Upper lobe of left lung (tissue), 6 donors: ENCODE measurements at regions not wholly inside any gene's neighbourhood (a gene's known extent, or its start where the extent isn't known, plus 50 kb on each side); places are given as distances from the start of the nearest gene placed in this dataset.

ENCODE experiments used
- ATAC-seq, 2 donors: fragments of 200-7000 bp; cut with Tn5 transposase; one replicate each; pipeline ENCODE4 v1.9.1; 2022; ENCODE audit warnings: mild to moderate bottlenecking in 2 of 2, moderate library complexity in 2 of 2; ENCODE audit not compliant: low FRiP score in 2 of 2
- DNase-seq, 2 donors: peaks; one replicate each; pipeline ENCODE4 v3.0.0-alpha.2; 2019 to 2020
- H3K27ac ChIP-seq, 4 donors: fragments of 200-600 bp; sonication (generic); one replicate each; pipeline ENCODE4 v1.5.1; 2016 to 2019
- H3K27me3 ChIP-seq, 4 donors: fragments of 200-600 bp; sonication (generic); one replicate each; pipeline ENCODE4 v1.5.1; 2017 to 2019
- H3K36me3 ChIP-seq, 4 donors: fragments of 200-600 bp; sonication (generic); one replicate each; pipeline ENCODE4 v1.5.1; 2016 to 2019
- H3K4me1 ChIP-seq, 4 donors: fragments of 200-600 bp; sonication (generic); one replicate each; pipeline ENCODE4 v1.5.1; 2018 to 2019
- H3K4me3 ChIP-seq, 4 donors: fragments of 200-600 bp; sonication (generic); one replicate each; pipeline ENCODE4 v1.5.1; 2017 to 2019; ENCODE audit warnings: mild to moderate bottlenecking in 2 of 4, moderate library complexity in 1 of 4
- H3K9me3 ChIP-seq, 4 donors: fragments of 200-600 bp; sonication (generic); one replicate each; pipeline ENCODE4 v1.5.1; 2018 to 2019
- CTCF ChIP-seq, 6 experiments: fragments of 450-650 bp in 4 of 6; fragments of 200-600 bp in 2 of 6; sonication (generic) in 2 of 6; IDR thresholded peaks; one replicate each; pipeline ENCODE4 v1.5.1; 2016 to 2019; ENCODE audit warnings: antibody characterized with exemption in 6 of 6
- EP300 ChIP-seq, 4 donors: sonication (generic); formaldehyde crosslinking; IDR thresholded peaks; one replicate each; pipeline ENCODE4 v1.5.1; 2017; ENCODE audit warnings: antibody characterized with exemption in 4 of 4, control low read depth in 2 of 4
- POLR2A ChIP-seq, 4 donors: fragments of 450-650 bp; IDR thresholded peaks; one replicate each; pipeline ENCODE4 v1.5.1; 2016 to 2017; ENCODE audit warnings: antibody characterized with exemption in 4 of 4, mild to moderate bottlenecking in 2 of 4
- POLR2AphosphoS5 ChIP-seq, 2 donors: sonication (generic); formaldehyde crosslinking; IDR thresholded peaks; one replicate each; pipeline ENCODE4 v1.5.1; 2017; ENCODE audit warnings: antibody characterized with exemption in 2 of 2
- WGBS, 2 donors: methylation state at CpG; one replicate each; pipeline ENCODE4 v1.1.5; 2017 to 2018; 5-methylcytosine and 5-hydroxymethylcytosine counted together
- donor health status: DM: no; HTN: no; CAD: no; lungs with moderate emphysema.
- donor health status: DM: no; HTN: yes; CAD: no; lungs with severe emphysema.

GRCh38 chr1:73626326-73626725, 571.6 kb downstream of the LRRIQ3 start:
- DNase-seq (no peak), ATAC-seq (no peak)
- H3K4me3 ChIP-seq: no peak overlapping the region
- no peaks in the 10 kb centered on the region for H3K27me3 ChIP-seq
- no peak for TF ChIP-seq EP300 (IDR thresholded peaks at IDR 0.05)
- TF ChIP-seq POLR2AphosphoS5 (IDR thresholded peaks at IDR 0.05): no peak
- TF ChIP-seq POLR2A (IDR thresholded peaks at IDR 0.05): no peak
- no peak for TF ChIP-seq CTCF (IDR thresholded peaks at IDR 0.05)
- H3K9me3 ChIP-seq: no peaks in the 10 kb centered on the region
- WGBS, 2 donors: 79% methylated on average over 1 of the region's 1 CpG; no CpG with 5 or more reads in 1 of the 2 donors
- H3K36me3 ChIP-seq: no peaks in the 10 kb centered on the region
- H3K27ac ChIP-seq: no peak overlapping the region
- H3K4me1 ChIP-seq: no peaks in the 10 kb centered on the region

DNA sequence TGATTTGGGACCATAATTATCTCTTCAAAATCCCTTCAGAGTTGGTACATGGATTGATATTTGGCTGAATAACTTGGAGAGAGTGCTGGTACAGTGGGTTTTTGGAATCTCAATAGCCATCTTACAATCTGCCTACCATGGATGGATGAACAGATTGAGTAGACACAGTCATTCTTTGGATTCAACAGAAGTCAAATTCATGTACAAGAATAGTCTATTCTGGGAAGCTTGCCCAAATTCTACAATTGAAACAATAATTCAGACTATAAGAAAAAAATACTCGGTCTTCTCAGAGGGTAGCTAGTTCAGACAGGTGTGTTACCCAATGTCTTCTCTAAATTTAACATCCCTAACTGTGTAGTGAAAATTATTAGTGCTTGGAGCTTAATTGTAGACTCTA, 574.0 kb downstream of the LRRIQ3 start:
- Histone ChIP-seq H3K4me3 (no peak overlapping the region), H3K9me3 (no peaks in the 10 kb centered on the region), H3K4me1 (no peaks in the 10 kb centered on the region), H3K27ac (no peak overlapping the region), H3K27me3 (no peaks in the 10 kb centered on the region), H3K36me3 (no peaks in the 10 kb centered on the region)
- WGBS, 2 donors: 69 to 76% methylated on average over 1 of the region's 1 CpG
- TF ChIP-seq POLR2A (IDR thresholded peaks at IDR 0.05): no peak
- TF ChIP-seq EP300 (IDR thresholded peaks at IDR 0.05): no peak
- no peak for TF ChIP-seq CTCF (IDR thresholded peaks at IDR 0.05)
- TF ChIP-seq POLR2AphosphoS5 (IDR thresholded peaks at IDR 0.05): no peak
- DNase-seq (no peak), ATAC-seq (no peak)

- no peak for TF ChIP-seq CTCF (IDR thresholded peaks at IDR 0.05)
- no peak for TF ChIP-seq EP300 (IDR thresholded peaks at IDR 0.05)
- TF ChIP-seq POLR2A (IDR thresholded peaks at IDR 0.05): no peak
- no peak for TF ChIP-seq POLR2AphosphoS5 (IDR thresholded peaks at IDR 0.05)
- Histone ChIP-seq H3K27ac (no peak overlapping the region), H3K9me3 (no peaks in the 10 kb centered on the region), H3K36me3 (no peaks in the 10 kb centered on the region), H3K27me3 (no peaks in the 10 kb centered on the region), H3K4me1 (no peaks in the 10 kb centered on the region), H3K4me3 (no peak overlapping the region)
- DNase-seq (no peak), ATAC-seq (no peak)
- WGBS, 2 donors: 79 to 90% methylated on average over 4 of the region's 4 CpGs
These were observed 580.8 kb downstream of the LRRIQ3 start for GRCh38 chr1:73617145-73617544.

- H3K36me3 ChIP-seq: no peaks in the 10 kb centered on the region
- no peak for ATAC-seq
- no peak for DNase-seq
- H3K27me3 ChIP-seq: no peaks in the 10 kb centered on the region
- no peak overlapping the region for H3K27ac ChIP-seq
- H3K4me1 ChIP-seq: no peaks in the 10 kb centered on the region
- TF ChIP-seq POLR2A (IDR thresholded peaks at IDR 0.05) (no peak), CTCF (IDR thresholded peaks at IDR 0.05) (no peak), POLR2AphosphoS5 (IDR thresholded peaks at IDR 0.05) (no peak), EP300 (IDR thresholded peaks at IDR 0.05) (no peak)
- H3K4me3 ChIP-seq: no peak overlapping the region
- no peaks in the 10 kb centered on the region for H3K9me3 ChIP-seq
These were observed 586.3 kb downstream of the LRRIQ3 start for GRCh38 chr1:73611681-73612080.

DNA sequence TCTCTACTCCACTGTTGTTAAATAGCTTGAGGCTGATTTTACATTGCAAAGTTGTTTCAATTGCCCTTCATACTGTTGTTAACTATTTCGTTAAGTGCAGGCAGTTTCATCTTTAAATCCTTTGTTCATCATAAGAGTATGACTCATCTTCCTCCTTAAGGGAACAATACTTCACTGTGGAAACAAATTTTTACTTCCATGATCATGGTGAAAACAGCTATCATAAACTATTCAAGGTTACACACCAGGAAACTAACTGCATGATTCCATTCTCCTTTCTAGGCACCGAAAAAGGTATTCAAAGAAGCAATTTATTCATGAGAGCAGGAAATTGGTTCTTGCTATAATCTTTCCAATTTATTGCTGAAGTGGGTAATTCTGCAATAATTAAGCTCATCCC, 593.2 kb downstream of the LRRIQ3 start:
- 55 to 58% methylated on average over 2 of the region's 2 CpGs for WGBS, 2 donors
- Histone ChIP-seq H3K27me3 (no peaks in the 10 kb centered on the region), H3K27ac (no peak overlapping the region), H3K9me3 (no peaks in the 10 kb centered on the region), H3K4me3 (no peak overlapping the region), H3K4me1 (no peaks in the 10 kb centered on the region), H3K36me3 (no peaks in the 10 kb centered on the region)
- no peak for ATAC-seq
- no peak for TF ChIP-seq EP300 (IDR thresholded peaks at IDR 0.05)
- no peak for DNase-seq
